Activated CD4-positive, alpha-beta T cell treated with anti-CD3 and anti-CD28 coated beads, Interleukin-2, amount 10 ng/mL, durations not matched to agents 7 days and 5 days (primary cell): ENCODE measurements at regions not wholly inside any gene's neighbourhood (a gene's known extent, or its start where the extent isn't known, plus 50 kb on each side); places are given as distances from the start of the nearest gene placed in this dataset.
"Not testable (repeated sequence)": the region's sequence is repeated elsewhere in the genome, so short reads cannot be mapped to it uniquely, and the experiment has no call there.

ENCODE experiments used
- CTCF ChIA-PET: fragments of 350-600 bp; sonication (Branson Sonifier 250); formaldehyde crosslinking; loops from one replicate; lab custom pipeline; 2021; ENCODE audit warnings: antibody characterized with exemption; lab: Charles Lee
- POLR2A ChIA-PET: fragments of 350-600 bp; sonication (Branson Sonifier 250); formaldehyde crosslinking; loops from one replicate; lab custom pipeline; 2021; ENCODE audit warnings: antibody characterized with exemption; lab: Charles Lee
- DNase-seq: peaks from one replicate; pipeline ENCODE4 v3.0.0-alpha.2; 2020
- H3K27ac Mint-ChIP-seq: one replicate; pipeline ENCODE4 v1.8.0; 2021; ENCODE audit warnings: mild to moderate bottlenecking, moderate library complexity, mixed read lengths
- H3K27me3 Mint-ChIP-seq: one replicate; pipeline ENCODE4 v1.8.0; 2021; ENCODE audit warnings: mixed read lengths
- H3K36me3 Mint-ChIP-seq: one replicate; pipeline ENCODE4 v1.8.0; 2021; ENCODE audit warnings: low read depth, mixed read lengths
- H3K4me1 Mint-ChIP-seq: one replicate; pipeline ENCODE4 v1.8.0; 2021; ENCODE audit warnings: mixed read lengths
- H3K4me3 Mint-ChIP-seq: one replicate; pipeline ENCODE4 v1.8.0; 2021; ENCODE audit warnings: mild to moderate bottlenecking, moderate library complexity, mixed read lengths
- H3K9me3 Mint-ChIP-seq: one replicate; pipeline ENCODE4 v1.8.0; 2021; ENCODE audit warnings: mixed read lengths

- H3K9me3 Mint-ChIP-seq, H3K27me3 Mint-ChIP-seq, DNase-seq, CTCF ChIA-PET, H3K4me3 Mint-ChIP-seq, H3K27ac Mint-ChIP-seq, POLR2A ChIA-PET, H3K36me3 Mint-ChIP-seq, H3K4me1 Mint-ChIP-seq: not testable (repeated sequence)
Observed at GRCh38 chr10:53029872-53030849, 257.6 kb upstream of the MBL2 start.

GRCh38 chr10:53029449-53029848, 256.9 kb upstream of the MBL2 start:
- CTCF ChIA-PET = no interaction called here
- POLR2A ChIA-PET = no interaction called here
- Mint-ChIP-seq H3K9me3 (no peaks in the 10 kb centered on the region), H3K36me3 (no peaks in the 10 kb centered on the region), H3K4me1 (no peaks in the 10 kb centered on the region), H3K4me3 (no peak overlapping the region), H3K27me3 (no peaks in the 10 kb centered on the region), H3K27ac (no peak overlapping the region)
- DNase-seq = no peak

- H3K4me3 Mint-ChIP-seq, H3K9me3 Mint-ChIP-seq, POLR2A ChIA-PET, H3K4me1 Mint-ChIP-seq, CTCF ChIA-PET, H3K27ac Mint-ChIP-seq, DNase-seq, H3K27me3 Mint-ChIP-seq, H3K36me3 Mint-ChIP-seq: not testable (repeated sequence)
Observed at GRCh38 chr10:53025765-53026164, 253.2 kb upstream of the MBL2 start.

GRCh38 chr10:53025172-53025711, 252.7 kb upstream of the MBL2 start:
- Mint-ChIP-seq H3K27ac (no peak overlapping the region), H3K27me3 (no peaks in the 10 kb centered on the region), H3K9me3 (no peaks in the 10 kb centered on the region), H3K4me1 (no peaks in the 10 kb centered on the region), H3K36me3 (no peaks in the 10 kb centered on the region), H3K4me3 (no peak overlapping the region)
- CTCF ChIA-PET = no interaction called here
- POLR2A ChIA-PET = no interaction called here
- DNase-seq = no peak

GRCh38 chr10:53023411-53023810, 250.8 kb upstream of the MBL2 start:
- no peak for DNase-seq
- Mint-ChIP-seq H3K36me3 (no peaks in the 10 kb centered on the region), H3K27me3 (no peaks in the 10 kb centered on the region), H3K9me3 (no peaks in the 10 kb centered on the region), H3K4me3 (no peak overlapping the region), H3K27ac (no peak overlapping the region), H3K4me1 (no peaks in the 10 kb centered on the region)
- ChIA-PET CTCF (no interaction called here), POLR2A (no interaction called here)

GRCh38 chr10:53022611-53023088, 250.1 kb upstream of the MBL2 start:
- H3K27ac Mint-ChIP-seq = no peak overlapping the region
- POLR2A ChIA-PET = no interaction called here
- no peaks in the 10 kb centered on the region for H3K36me3 Mint-ChIP-seq
- no peaks in the 10 kb centered on the region for H3K27me3 Mint-ChIP-seq
- no peaks in the 10 kb centered on the region for H3K4me1 Mint-ChIP-seq
- CTCF ChIA-PET = no interaction called here
- DNase-seq = no peak
- H3K4me3 Mint-ChIP-seq = no peak overlapping the region
- H3K9me3 Mint-ChIP-seq = no peaks in the 10 kb centered on the region

- H3K9me3 Mint-ChIP-seq = no peaks in the 10 kb centered on the region
- no peaks in the 10 kb centered on the region for H3K27me3 Mint-ChIP-seq
- DNase-seq = no peak
- H3K27ac Mint-ChIP-seq = no peak overlapping the region
- no peaks in the 10 kb centered on the region for H3K36me3 Mint-ChIP-seq
- CTCF ChIA-PET = no interaction called here
- H3K4me1 Mint-ChIP-seq = no peaks in the 10 kb centered on the region
- no peak overlapping the region for H3K4me3 Mint-ChIP-seq
- POLR2A ChIA-PET = no interaction called here
Observed at GRCh38 chr10:53013201-53013810, 240.7 kb upstream of the MBL2 start.

GRCh38 chr10:53009961-53010907, 237.7 kb upstream of the MBL2 start:
- no peaks in the 10 kb centered on the region for H3K9me3 Mint-ChIP-seq
- H3K36me3 Mint-ChIP-seq = no peaks in the 10 kb centered on the region
- ChIA-PET POLR2A (no interaction called here), CTCF (no interaction called here)
- H3K27me3 Mint-ChIP-seq = no peaks in the 10 kb centered on the region
- H3K4me1 Mint-ChIP-seq = no peaks in the 10 kb centered on the region
- H3K4me3 Mint-ChIP-seq = no peak overlapping the region
- DNase-seq = no peak
- no peak overlapping the region for H3K27ac Mint-ChIP-seq

GRCh38 chr10:53007527-53007842, 234.9 kb upstream of the MBL2 start:
- no peaks in the 10 kb centered on the region for H3K36me3 Mint-ChIP-seq
- no peaks in the 10 kb centered on the region for H3K9me3 Mint-ChIP-seq
- H3K27ac Mint-ChIP-seq = no peak overlapping the region
- ChIA-PET CTCF (no interaction called here), POLR2A (no interaction called here)
- DNase-seq = no peak
- H3K4me1 Mint-ChIP-seq = no peaks in the 10 kb centered on the region
- no peaks in the 10 kb centered on the region for H3K27me3 Mint-ChIP-seq
- H3K4me3 Mint-ChIP-seq = no peak overlapping the region

GRCh38 chr10:53006663-53007526, 234.3 kb upstream of the MBL2 start:
- no peaks in the 10 kb centered on the region for H3K36me3 Mint-ChIP-seq
- H3K4me3 Mint-ChIP-seq = no peak overlapping the region
- H3K27ac Mint-ChIP-seq = no peak overlapping the region
- H3K4me1 Mint-ChIP-seq = no peaks in the 10 kb centered on the region
- no peaks in the 10 kb centered on the region for H3K9me3 Mint-ChIP-seq
- DNase-seq = no peak
- POLR2A ChIA-PET = no interaction called here
- H3K27me3 Mint-ChIP-seq = no peaks in the 10 kb centered on the region
- CTCF ChIA-PET = no interaction called here

- Mint-ChIP-seq H3K36me3 (no peaks in the 10 kb centered on the region), H3K9me3 (no peaks in the 10 kb centered on the region), H3K27ac (no peak overlapping the region), H3K4me1 (no peaks in the 10 kb centered on the region), H3K27me3 (no peaks in the 10 kb centered on the region), H3K4me3 (no peak overlapping the region)
- ChIA-PET POLR2A (interaction anchor here (0.6 kb wide), 1 partner anchor 28 kb away, joined by 4 read pairs; no protein-coding TSS in a partner anchor), CTCF (no interaction called here)
- DNase-seq = no peak
Observed at GRCh38 chr10:53005612-53006345, 233.2 kb upstream of the MBL2 start.
